ENCODE measurements at regions not wholly inside any gene's neighbourhood (a gene's known extent, or its start where the extent isn't known, plus 50 kb on each side); places are given as distances from the start of the nearest gene placed in this dataset.
"Not testable (repeated sequence)": the region's sequence is repeated elsewhere in the genome, so short reads cannot be mapped to it uniquely, and the experiment has no call there.

DNA sequence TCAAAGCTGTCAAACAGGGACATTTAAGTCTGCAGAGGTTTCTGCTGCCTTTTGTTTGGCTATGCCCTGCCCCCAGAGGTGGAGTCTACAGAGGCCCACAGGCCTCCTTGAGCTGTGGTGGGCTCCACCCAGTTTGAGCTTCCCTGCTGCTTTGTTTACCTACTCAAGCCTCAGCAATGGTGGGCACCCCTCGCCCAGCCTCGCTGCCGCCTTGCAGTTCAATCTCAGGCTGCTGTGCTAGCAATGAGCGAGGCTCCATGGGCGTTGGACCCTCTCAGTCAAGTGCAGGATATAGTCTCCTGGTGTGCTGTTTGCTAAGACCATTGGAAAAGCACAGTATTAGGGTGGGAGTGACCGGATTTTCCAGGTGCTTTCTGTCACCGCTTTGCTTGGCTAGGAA, 477.6 kb upstream of the IL12A start:
- not testable (repeated sequence) for H3K27me3 Mint-ChIP-seq (ENCODE audit: low read depth); H3K4me3 Mint-ChIP-seq; H3K27ac Mint-ChIP-seq; H3K36me3 Mint-ChIP-seq (ENCODE audit: low read depth); H3K4me1 Mint-ChIP-seq (ENCODE audit: low read depth); H3K9me3 Mint-ChIP-seq

DNA sequence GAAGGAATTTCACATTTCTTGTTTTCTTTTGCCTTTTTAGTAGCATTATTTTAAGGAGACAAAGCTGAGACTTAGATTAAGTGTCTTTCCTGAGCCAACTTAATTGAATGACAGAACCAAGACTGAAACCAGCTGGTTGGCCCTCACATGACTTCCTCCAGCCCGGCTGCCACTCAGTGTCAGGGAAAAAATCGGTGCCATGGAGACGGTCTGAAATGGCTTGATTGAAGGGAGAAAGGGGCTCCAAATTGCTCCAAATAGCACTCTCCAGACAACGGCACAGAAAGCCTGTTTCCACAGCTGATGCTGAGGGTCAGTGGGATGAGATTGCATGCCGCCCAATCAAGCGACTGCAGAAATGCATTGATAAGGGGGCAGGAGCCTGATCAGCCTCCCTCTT, 475.2 kb upstream of the IL12A start:
- Mint-ChIP-seq H3K27me3 (ENCODE audit: low read depth) (no peaks in the 10 kb centered on the region), H3K9me3 (no peaks in the 10 kb centered on the region)

DNA sequence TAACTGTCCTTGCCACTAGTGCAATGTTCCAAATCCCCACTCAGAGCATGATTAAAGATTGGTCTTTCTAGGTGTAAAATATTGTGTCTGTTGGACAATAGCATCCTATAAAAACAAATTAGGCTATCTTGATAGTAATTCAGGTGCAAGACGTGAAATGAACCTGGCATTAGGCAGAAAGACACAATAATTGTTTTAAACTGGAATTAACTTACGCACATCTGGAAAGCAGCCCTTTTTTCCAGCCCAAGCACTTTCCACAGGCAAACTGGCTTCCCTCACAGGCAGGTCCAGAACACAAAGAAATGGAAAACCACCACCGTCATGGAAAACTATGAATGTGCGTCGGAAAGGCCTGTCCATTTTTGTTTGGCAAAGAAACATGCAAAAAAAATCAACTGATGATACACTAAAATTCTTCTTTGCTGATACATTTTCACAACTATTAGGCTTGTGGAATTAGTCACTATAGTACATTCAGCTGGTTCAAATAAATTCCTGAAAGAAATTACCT, 474.7 kb upstream of the IL12A start:
- H3K4me1 Mint-ChIP-seq (ENCODE audit: low read depth), result no peaks in the 10 kb centered on the region
- H3K9me3 Mint-ChIP-seq, result no peaks in the 10 kb centered on the region
- H3K27me3 Mint-ChIP-seq (ENCODE audit: low read depth), result no peaks in the 10 kb centered on the region
- no peaks in the 10 kb centered on the region for H3K36me3 Mint-ChIP-seq (ENCODE audit: low read depth)
- H3K27ac Mint-ChIP-seq, result no peak overlapping the region
- no peak overlapping the region for H3K4me3 Mint-ChIP-seq

More for the DNA sequence above, 475.2 kb upstream of the IL12A start:
- Mint-ChIP-seq H3K36me3 (ENCODE audit: low read depth) (no peaks in the 10 kb centered on the region), H3K4me1 (ENCODE audit: low read depth) (no peaks in the 10 kb centered on the region), H3K27ac (no peak overlapping the region), H3K4me3 (no peak overlapping the region)

DNA sequence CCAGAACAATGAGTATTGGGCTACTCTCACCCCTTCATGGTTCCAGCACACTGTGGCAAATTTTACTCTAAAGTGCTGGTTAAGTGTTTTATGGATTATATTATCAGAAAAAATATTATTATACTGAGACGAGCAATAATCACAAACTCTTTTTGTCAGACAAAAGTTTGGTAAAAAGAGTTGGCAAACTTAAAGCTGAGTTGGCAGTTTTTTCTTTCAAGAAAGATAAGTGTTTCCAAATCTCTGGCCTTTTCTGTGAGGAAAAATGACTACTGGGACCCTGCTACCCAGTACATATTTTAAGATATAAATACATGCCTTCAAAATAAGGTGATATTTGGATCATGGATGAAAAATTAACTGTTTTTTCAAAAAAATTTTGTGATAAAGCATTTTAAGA, 471.5 kb upstream of the IL12A start:
- Mint-ChIP-seq H3K27me3 (ENCODE audit: low read depth) (no peaks in the 10 kb centered on the region), H3K36me3 (ENCODE audit: low read depth) (no peaks in the 10 kb centered on the region), H3K27ac (no peak overlapping the region)

DNA sequence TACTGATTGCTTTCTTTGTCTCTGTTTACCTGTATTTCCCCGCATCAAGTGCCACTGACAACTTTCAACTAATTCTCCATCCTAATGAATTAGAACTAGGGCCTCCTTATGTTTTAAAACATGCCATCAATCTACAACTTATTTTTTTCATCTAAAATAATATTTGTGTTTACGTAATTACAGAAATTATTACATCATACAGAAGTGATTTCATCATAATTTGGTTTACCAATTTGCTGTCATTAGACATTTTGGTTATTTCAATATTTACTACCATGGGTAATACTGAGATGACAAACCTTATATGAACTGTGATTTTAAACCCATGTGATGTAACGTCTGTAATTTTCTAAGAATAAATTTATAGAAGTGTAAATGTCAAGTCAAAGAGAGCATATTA, 468.0 kb upstream of the IL12A start:
- Mint-ChIP-seq H3K27me3 (ENCODE audit: low read depth) (no peaks in the 10 kb centered on the region), H3K27ac (no peak overlapping the region), H3K36me3 (ENCODE audit: low read depth) (no peaks in the 10 kb centered on the region), H3K4me3 (no peak overlapping the region), H3K4me1 (ENCODE audit: low read depth) (no peaks in the 10 kb centered on the region), H3K9me3 (no peaks in the 10 kb centered on the region)

More for the DNA sequence above, 471.5 kb upstream of the IL12A start:
- Mint-ChIP-seq H3K4me1 (ENCODE audit: low read depth) (no peaks in the 10 kb centered on the region), H3K9me3 (no peaks in the 10 kb centered on the region), H3K4me3 (no peak overlapping the region)

DNA sequence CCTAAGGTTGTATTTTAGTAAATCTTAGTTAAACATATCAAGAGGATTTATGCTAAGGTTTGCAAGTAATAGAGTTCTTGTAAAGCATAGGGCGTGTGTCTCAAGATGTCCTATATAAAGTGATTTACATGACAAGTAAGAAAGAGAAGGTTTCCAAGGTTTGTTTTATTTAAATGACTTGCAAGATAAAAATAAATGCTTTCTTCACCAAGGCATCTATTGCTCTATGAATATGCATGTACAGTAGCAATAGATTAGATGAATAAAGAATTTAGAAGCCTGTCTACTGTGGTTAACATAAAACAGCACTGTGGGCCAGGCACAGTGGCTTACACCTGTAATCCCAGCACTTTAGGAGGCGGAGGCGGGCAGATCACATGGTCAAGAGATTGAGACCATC, 466.4 kb upstream of the IL12A start:
- Mint-ChIP-seq H3K27ac (no peak overlapping the region), H3K9me3 (no peaks in the 10 kb centered on the region)

DNA sequence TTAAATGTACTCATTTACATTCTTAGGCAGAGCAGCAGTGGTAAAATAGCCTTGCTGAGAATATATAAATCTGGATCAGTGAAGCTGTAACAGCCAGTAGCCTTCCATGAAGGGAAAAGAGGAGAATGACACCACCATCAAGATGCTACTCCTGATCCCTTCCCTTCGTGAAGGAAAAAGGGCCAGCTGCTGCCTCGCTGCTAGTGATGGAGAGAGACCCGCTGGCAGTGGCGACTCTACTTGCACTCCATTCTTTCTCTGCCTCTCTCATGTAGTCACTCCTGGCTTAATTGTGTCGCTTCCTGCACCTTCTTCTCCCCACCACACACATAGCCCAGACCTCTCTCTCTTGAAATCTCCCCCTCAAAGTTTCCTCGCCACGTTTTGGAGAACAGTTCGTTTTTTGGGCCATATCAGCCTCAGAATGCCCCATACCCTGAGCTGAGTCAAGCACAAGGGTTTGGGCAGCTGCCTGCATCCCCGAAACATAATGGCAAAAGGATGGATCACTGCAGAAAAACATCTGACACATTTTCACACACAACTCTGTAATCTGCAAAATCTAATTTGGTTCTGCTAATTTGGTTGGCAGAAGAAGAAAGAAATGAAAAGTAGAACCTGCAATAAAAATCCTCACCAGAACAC, 460.3 kb upstream of the IL12A start:
- Mint-ChIP-seq H3K27me3 (ENCODE audit: low read depth) (no peaks in the 10 kb centered on the region), H3K9me3 (no peaks in the 10 kb centered on the region), H3K36me3 (ENCODE audit: low read depth) (no peaks in the 10 kb centered on the region), H3K4me1 (ENCODE audit: low read depth) (no peaks in the 10 kb centered on the region), H3K4me3 (no peak overlapping the region), H3K27ac (no peak overlapping the region)

More for the DNA sequence above, 466.4 kb upstream of the IL12A start:
- Mint-ChIP-seq H3K4me1 (ENCODE audit: low read depth) (no peaks in the 10 kb centered on the region), H3K36me3 (ENCODE audit: low read depth) (no peaks in the 10 kb centered on the region), H3K27me3 (ENCODE audit: low read depth) (no peaks in the 10 kb centered on the region), H3K4me3 (no peak overlapping the region)

DNA sequence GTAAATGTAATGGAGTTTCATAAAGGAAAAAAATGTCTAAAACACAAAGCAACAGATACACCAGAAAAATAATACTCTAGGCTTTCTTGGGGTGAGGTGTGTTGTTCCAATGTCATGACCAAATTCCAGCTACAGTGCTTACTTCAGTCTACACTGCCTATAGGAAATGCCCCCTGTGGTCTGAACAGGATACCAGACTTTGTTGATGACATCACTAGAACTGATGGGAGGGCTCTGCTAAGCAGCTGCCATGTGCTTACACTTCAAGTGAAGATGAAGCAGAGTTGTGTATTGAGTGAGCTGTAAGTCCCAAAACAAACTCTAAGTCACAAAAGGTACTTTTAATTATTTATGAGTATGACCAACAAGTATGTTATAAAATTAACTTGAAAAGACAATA, 456.1 kb upstream of the IL12A start:
- H3K4me3 Mint-ChIP-seq, result no peak overlapping the region
- no peaks in the 10 kb centered on the region for H3K36me3 Mint-ChIP-seq (ENCODE audit: low read depth)
- no peaks in the 10 kb centered on the region for H3K9me3 Mint-ChIP-seq
- no peak overlapping the region for H3K27ac Mint-ChIP-seq
- H3K27me3 Mint-ChIP-seq (ENCODE audit: low read depth), result no peaks in the 10 kb centered on the region
- no peaks in the 10 kb centered on the region for H3K4me1 Mint-ChIP-seq (ENCODE audit: low read depth)

DNA sequence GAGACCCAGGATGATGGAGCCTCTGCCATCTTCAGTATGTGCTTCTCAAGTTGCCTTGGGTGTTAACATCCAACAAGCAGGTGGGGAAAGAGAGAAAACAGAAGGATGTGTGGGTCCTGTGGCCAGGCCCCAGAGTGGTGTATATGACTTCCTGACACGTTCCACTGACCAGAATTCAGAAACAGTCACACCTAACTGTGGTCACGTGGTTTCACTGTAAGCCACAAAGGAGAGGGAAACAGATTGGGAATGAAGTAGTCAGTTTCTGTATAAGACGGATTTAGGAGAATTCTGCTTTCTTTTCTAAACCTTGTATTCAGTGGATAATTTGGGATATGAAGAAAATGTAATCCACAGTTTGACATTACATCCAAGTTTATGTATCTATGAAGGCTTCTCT, 454.1 kb upstream of the IL12A start:
- no peaks in the 10 kb centered on the region for H3K36me3 Mint-ChIP-seq (ENCODE audit: low read depth)
- H3K27me3 Mint-ChIP-seq (ENCODE audit: low read depth), result no peaks in the 10 kb centered on the region
- H3K9me3 Mint-ChIP-seq, result no peaks in the 10 kb centered on the region
- no peak overlapping the region for H3K27ac Mint-ChIP-seq
- H3K4me3 Mint-ChIP-seq, result no peak overlapping the region
- H3K4me1 Mint-ChIP-seq (ENCODE audit: low read depth), result no peaks in the 10 kb centered on the region

DNA sequence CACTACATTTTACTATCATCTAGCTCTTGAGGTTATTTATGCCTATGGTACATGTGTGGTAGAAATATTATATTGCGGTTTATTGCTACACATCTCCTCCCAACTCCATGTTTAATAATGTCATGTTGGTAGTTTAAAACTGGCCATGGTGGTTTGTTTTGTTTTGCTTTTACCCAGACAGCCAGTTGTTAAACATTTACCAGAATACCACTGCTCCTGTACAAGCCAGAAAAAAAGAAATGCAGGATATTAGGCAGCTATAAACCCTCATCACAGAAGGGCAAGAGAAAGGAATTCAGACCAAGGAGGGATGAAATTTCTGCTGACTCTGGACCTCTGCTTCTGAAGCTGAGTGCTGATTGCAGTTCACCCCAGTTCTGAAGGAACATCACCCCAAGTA, 451.8 kb upstream of the IL12A start:
- Mint-ChIP-seq H3K27me3 (ENCODE audit: low read depth) (no peaks in the 10 kb centered on the region), H3K4me3 (no peak overlapping the region), H3K27ac (no peak overlapping the region), H3K4me1 (ENCODE audit: low read depth) (no peaks in the 10 kb centered on the region), H3K36me3 (ENCODE audit: low read depth) (no peaks in the 10 kb centered on the region), H3K9me3 (no peaks in the 10 kb centered on the region)

DNA sequence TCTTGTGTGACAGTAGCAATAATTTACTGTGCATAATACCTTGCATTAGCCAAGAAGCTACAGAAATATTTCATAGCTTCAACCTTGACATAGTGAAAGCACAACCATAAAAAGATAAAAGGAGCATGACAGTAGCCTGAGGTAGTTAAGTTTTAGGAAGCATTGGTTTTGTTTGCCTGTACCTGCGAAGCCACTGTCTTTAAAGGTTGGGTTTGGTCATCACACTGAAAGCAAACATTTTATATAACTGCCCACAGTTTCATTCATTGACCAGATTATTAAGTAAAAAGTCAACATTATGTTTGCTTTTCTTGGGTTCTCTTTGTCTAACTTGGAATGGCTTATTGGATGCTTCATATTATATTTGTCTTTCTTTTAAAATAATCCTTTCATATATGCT, 450.1 kb upstream of the IL12A start:
- no peak overlapping the region for H3K27ac Mint-ChIP-seq
- H3K9me3 Mint-ChIP-seq, result no peaks in the 10 kb centered on the region
- H3K36me3 Mint-ChIP-seq (ENCODE audit: low read depth), result no peaks in the 10 kb centered on the region
- no peaks in the 10 kb centered on the region for H3K4me1 Mint-ChIP-seq (ENCODE audit: low read depth)
- H3K4me3 Mint-ChIP-seq, result no peak overlapping the region
- no peaks in the 10 kb centered on the region for H3K27me3 Mint-ChIP-seq (ENCODE audit: low read depth)

DNA sequence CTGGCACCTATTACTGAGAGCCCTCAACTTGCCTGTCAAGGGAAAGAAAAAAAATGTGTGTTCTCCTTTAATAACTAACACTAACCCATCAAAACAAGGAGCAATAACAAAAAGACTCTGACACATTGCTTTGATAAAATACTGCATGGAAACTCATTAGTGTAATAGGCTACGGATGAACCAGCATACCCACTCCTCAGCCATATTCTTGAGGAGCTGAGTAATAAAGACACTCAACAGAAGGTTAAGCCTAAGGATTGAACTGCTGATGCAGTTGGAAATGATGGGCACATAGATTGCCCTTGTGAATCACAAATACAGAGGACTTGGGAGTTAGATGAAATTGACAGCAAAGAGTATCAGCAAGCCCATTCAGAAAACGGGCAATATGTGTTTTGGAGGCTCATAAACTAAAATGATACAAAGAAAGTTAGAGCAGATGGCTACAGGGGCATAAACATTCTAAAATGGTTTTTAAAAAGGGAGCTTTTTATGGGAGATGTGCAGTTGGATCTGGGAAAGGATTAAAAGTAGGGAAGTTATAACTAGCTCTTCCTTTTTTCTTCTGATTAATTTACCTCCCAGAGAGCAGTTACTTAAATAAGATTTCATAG, 447.6 kb upstream of the IL12A start:
- Mint-ChIP-seq H3K36me3 (ENCODE audit: low read depth) (no peaks in the 10 kb centered on the region), H3K9me3 (no peaks in the 10 kb centered on the region), H3K27ac (no peak overlapping the region), H3K4me1 (ENCODE audit: low read depth) (no peaks in the 10 kb centered on the region), H3K27me3 (ENCODE audit: low read depth) (no peaks in the 10 kb centered on the region), H3K4me3 (no peak overlapping the region)

DNA sequence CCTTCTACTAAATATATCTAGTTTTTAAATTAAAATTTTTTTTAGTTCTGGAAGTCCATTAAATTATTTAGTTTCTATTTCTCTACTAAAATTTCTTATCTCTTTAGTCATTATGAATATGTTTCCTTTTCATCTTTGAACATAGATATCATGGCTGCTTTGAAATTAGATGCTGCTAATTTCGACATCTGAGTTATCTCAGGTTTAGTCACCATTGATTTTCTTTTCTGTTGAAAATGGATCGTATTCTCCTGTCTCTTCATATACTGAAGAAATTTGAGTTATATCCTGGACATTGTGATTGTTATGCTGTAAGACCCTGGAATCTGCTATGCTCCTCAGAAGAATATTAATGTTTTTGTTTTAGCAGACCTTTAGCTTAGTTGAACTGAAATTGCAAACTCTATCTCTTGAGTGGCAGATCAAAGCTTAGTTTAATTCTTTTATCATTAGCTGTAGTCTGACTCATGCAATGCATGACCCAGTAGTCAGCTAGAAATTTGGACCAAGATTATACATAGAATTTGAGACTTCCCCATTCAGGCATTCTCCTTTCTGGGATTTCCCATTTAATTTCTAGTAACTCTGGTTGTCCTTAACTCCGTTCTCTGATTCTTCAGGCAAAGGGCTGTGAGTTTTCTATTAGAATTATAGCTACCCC, 439.8 kb upstream of the IL12A start:
- H3K4me1 Mint-ChIP-seq (ENCODE audit: low read depth), result no peaks in the 10 kb centered on the region
- no peaks in the 10 kb centered on the region for H3K27me3 Mint-ChIP-seq (ENCODE audit: low read depth)
- H3K27ac Mint-ChIP-seq, result no peak overlapping the region
- H3K9me3 Mint-ChIP-seq, result no peaks in the 10 kb centered on the region
- H3K36me3 Mint-ChIP-seq (ENCODE audit: low read depth), result no peaks in the 10 kb centered on the region
- H3K4me3 Mint-ChIP-seq, result no peak overlapping the region

DNA sequence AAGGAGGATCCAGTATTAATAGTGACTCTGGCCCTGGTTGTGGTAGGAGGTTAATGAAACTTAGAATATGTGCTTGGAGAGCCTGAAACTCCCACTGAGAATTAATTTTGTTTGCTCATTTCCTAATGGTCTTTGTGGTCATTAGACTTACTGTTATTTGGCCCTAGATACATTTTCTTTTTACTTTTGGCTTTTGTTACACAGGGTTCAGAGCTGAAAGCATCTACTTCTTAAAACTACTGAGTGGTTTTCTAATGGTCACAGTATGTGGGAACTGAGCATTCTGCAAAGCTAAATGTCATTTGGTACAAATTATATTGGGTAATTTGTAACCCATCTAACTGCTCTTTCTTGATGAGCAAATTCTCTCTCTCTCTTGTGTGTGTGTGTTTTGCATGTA, 433.4 kb upstream of the IL12A start:
- no peaks in the 10 kb centered on the region for H3K4me1 Mint-ChIP-seq (ENCODE audit: low read depth)
- H3K9me3 Mint-ChIP-seq, result no peaks in the 10 kb centered on the region
- H3K36me3 Mint-ChIP-seq (ENCODE audit: low read depth), result no peaks in the 10 kb centered on the region
- no peak overlapping the region for H3K4me3 Mint-ChIP-seq
- H3K27me3 Mint-ChIP-seq (ENCODE audit: low read depth), result no peaks in the 10 kb centered on the region
- H3K27ac Mint-ChIP-seq, result no peak overlapping the region

DNA sequence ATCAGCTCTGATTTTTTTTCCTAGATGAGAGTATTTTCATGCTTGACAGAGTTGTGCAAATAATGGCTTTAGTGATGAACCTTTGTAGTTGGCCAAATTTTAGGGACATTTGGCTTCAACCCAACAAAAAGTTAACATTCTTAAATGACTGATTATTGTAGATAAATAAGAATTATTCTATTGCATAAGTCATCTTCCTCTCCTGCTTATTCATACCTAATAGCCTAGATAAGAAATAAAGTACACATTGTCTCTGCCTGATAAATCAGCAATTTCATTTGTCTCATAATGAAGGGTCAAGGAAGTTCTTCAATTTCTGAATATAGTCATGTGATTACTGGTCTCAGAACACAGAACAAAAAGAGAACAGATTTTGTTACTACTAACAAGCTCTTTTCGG, 428.9 kb upstream of the IL12A start:
- H3K27ac Mint-ChIP-seq, result no peak overlapping the region
- H3K4me3 Mint-ChIP-seq, result no peak overlapping the region
- no peaks in the 10 kb centered on the region for H3K27me3 Mint-ChIP-seq (ENCODE audit: low read depth)
- H3K36me3 Mint-ChIP-seq (ENCODE audit: low read depth), result no peaks in the 10 kb centered on the region
- no peaks in the 10 kb centered on the region for H3K9me3 Mint-ChIP-seq
- no peaks in the 10 kb centered on the region for H3K4me1 Mint-ChIP-seq (ENCODE audit: low read depth)

All from T-helper 1 cell treated with Interleukin-12 subunit alpha and Interleukin-12 subunit beta and Interleukin-4 antibody, amounts not matched to agents 30 μg/mL and 1 μg/mL, for 36 hours (primary cell).